ENCODE measurements at regions not wholly inside any gene's neighbourhood (a gene's known extent, or its start where the extent isn't known, plus 50 kb on each side); places are given as distances from the start of the nearest gene placed in this dataset.
"Not testable (repeated sequence)": the region's sequence is repeated elsewhere in the genome, so short reads cannot be mapped to it uniquely, and the experiment has no call there.

- no peak for DNase-seq
Measured at GRCh38 chr18:59848002-59848401, 51.8 kb upstream of the PMAIP1 start.

- DNase-seq = not testable (repeated sequence)
Measured at GRCh38 chr18:59847491-59847846, 52.3 kb upstream of the PMAIP1 start.

- DNase-seq = peak; percentile 68
Measured at GRCh38 chr18:59846814-59847490, 52.8 kb upstream of the PMAIP1 start.

GRCh38 chr18:59842947-59843346 is 56.8 kb upstream of the PMAIP1 start:
- no peak for DNase-seq

GRCh38 chr18:59839931-59840685 is 59.7 kb upstream of the PMAIP1 start:
- no peak for DNase-seq

- DNase-seq = no peak
Measured at GRCh38 chr18:59839246-59839645, 60.5 kb upstream of the PMAIP1 start.

- peak; percentile 80 for DNase-seq
Measured at GRCh38 chr18:59837586-59837985, 62.2 kb upstream of the PMAIP1 start.

- no peak for DNase-seq
Measured at GRCh38 chr18:59835605-59836379, 64.0 kb upstream of the PMAIP1 start.

- no peak for DNase-seq
Measured at GRCh38 chr18:59834267-59834666, 65.5 kb upstream of the PMAIP1 start.

- DNase-seq = no peak
Measured at GRCh38 chr18:59833785-59834184, 66.0 kb upstream of the PMAIP1 start.

GRCh38 chr18:59823596-59824195 is 76.1 kb upstream of the PMAIP1 start:
- peak; percentile 66 for DNase-seq

GRCh38 chr18:59822612-59823550 is 76.9 kb upstream of the PMAIP1 start:
- DNase-seq = no peak

GRCh38 chr18:59821983-59822382 is 77.8 kb upstream of the PMAIP1 start:
- no peak for DNase-seq

- no peak for DNase-seq
Measured at GRCh38 chr18:59820663-59821062, 79.1 kb upstream of the PMAIP1 start.

- no peak for DNase-seq
Measured at GRCh38 chr18:59818769-59819168, 81.0 kb upstream of the PMAIP1 start.

GRCh38 chr18:59814891-59815290 is 84.9 kb upstream of the PMAIP1 start:
- DNase-seq = no peak

GRCh38 chr18:59813942-59814341 is 85.9 kb upstream of the PMAIP1 start:
- DNase-seq = no peak

GRCh38 chr18:59810735-59811520 is 88.9 kb upstream of the PMAIP1 start:
- no peak for DNase-seq

- no peak for DNase-seq
Measured at GRCh38 chr18:59810183-59810582, 89.6 kb upstream of the PMAIP1 start.

GRCh38 chr18:59802031-59802430 is 97.8 kb upstream of the PMAIP1 start:
- no peak for DNase-seq

- DNase-seq = no peak
Measured at GRCh38 chr18:59801576-59801975, 98.2 kb upstream of the PMAIP1 start.
